H9 (cell line): ENCODE measurements at regions not wholly inside any gene's neighbourhood (a gene's known extent, or its start where the extent isn't known, plus 50 kb on each side); places are given as distances from the start of the nearest gene placed in this dataset.

Experiments used
- DNase-seq: peaks from one replicate; pipeline ENCODE4 v3.0.0-alpha.2; 2017
- H2AFZ ChIP-seq: one replicate; pipeline ENCODE4 v1.6.1; 2013; ENCODE audit warnings: mild to moderate bottlenecking, low read length, control low read depth, moderate library complexity
- H2AK5ac ChIP-seq: 2 replicates; pipeline ENCODE4 v1.6.1; 2013; ENCODE audit warnings: low read length, control low read depth, mixed read lengths; ENCODE audit not compliant: insufficient read length
- H2BK120ac ChIP-seq: one replicate; pipeline ENCODE4 v1.6.1; 2013; ENCODE audit warnings: low read depth, mild to moderate bottlenecking, low read length, control low read depth, inconsistent platforms; ENCODE audit not compliant: poor library complexity, severe bottlenecking
- H2BK12ac ChIP-seq: 2 replicates; pipeline ENCODE4 v1.6.1; 2013; ENCODE audit warnings: low read length, control low read depth, mixed read lengths, low read depth; ENCODE audit not compliant: insufficient read length
- H2BK15ac ChIP-seq: 2 replicates; pipeline ENCODE4 v1.6.1; 2013; ENCODE audit warnings: low read depth, low read length, control low read depth
- H2BK20ac ChIP-seq: one replicate; pipeline ENCODE4 v1.6.1; 2013; ENCODE audit warnings: low read depth, mild to moderate bottlenecking, low read length, control low read depth, inconsistent platforms; ENCODE audit not compliant: poor library complexity, severe bottlenecking
- H2BK5ac ChIP-seq: 2 replicates; pipeline ENCODE4 v1.6.1; 2013; ENCODE audit warnings: low read length, control low read depth, mixed read lengths; ENCODE audit not compliant: insufficient read length
- H3K14ac ChIP-seq: 2 replicates; pipeline ENCODE4 v1.6.1; 2013; ENCODE audit warnings: low read length, control low read depth; ENCODE audit not compliant: insufficient read depth
- H3K18ac ChIP-seq: 2 replicates; pipeline ENCODE4 v1.6.1; 2013; ENCODE audit warnings: low read depth, mild to moderate bottlenecking, mixed read lengths, low read length, control low read depth; ENCODE audit not compliant: insufficient read length
- H3K23ac ChIP-seq: 2 replicates; pipeline ENCODE4 v1.6.1; 2013; ENCODE audit warnings: low read length, control low read depth, mixed read lengths, low read depth; ENCODE audit not compliant: insufficient read length
- H3K23me2 ChIP-seq: 2 replicates; pipeline ENCODE4 v1.6.1; 2013; ENCODE audit warnings: low read depth, mild to moderate bottlenecking, mixed read lengths, low read length, control low read depth; ENCODE audit not compliant: insufficient read length, poor library complexity, severe bottlenecking
- H3K27ac ChIP-seq: 2 replicates; pipeline ENCODE4 v1.5.1; 2013; ENCODE audit warnings: low read length, control low read depth, mixed read lengths, low read depth; ENCODE audit not compliant: insufficient read length
- H3K27me3 ChIP-seq: 2 replicates; pipeline ENCODE4 v1.6.1; 2013; ENCODE audit warnings: low read length, control low read depth, inconsistent platforms; ENCODE audit not compliant: insufficient read depth
- H3K4ac ChIP-seq: 2 replicates; pipeline ENCODE4 v1.6.1; 2013; ENCODE audit warnings: low read depth, mild to moderate bottlenecking, control low read depth, inconsistent platforms, low read length, moderate library complexity
- H3K4me1 ChIP-seq: 2 replicates; pipeline ENCODE4 v1.6.1; 2013; ENCODE audit warnings: low read length, control low read depth, inconsistent platforms; ENCODE audit not compliant: insufficient read depth
- H3K4me2 ChIP-seq: 2 replicates; pipeline ENCODE4 v1.6.1; 2013; ENCODE audit warnings: low read length, control low read depth, mixed read lengths; ENCODE audit not compliant: insufficient read length, insufficient read depth
- H3K56ac ChIP-seq: 2 replicates; pipeline ENCODE4 v1.6.1; 2013; ENCODE audit warnings: low read depth, mild to moderate bottlenecking, mixed read lengths, low read length, control low read depth; ENCODE audit not compliant: insufficient read length
- H3K79me1 ChIP-seq: 2 replicates; pipeline ENCODE4 v1.6.1; 2013; ENCODE audit warnings: low read depth, mild to moderate bottlenecking, moderate library complexity, low read length, control low read depth, inconsistent platforms; ENCODE audit not compliant: insufficient read depth, poor library complexity, severe bottlenecking
- H3K79me2 ChIP-seq: 2 replicates; pipeline ENCODE4 v1.6.1; 2013; ENCODE audit warnings: low read length, control low read depth, inconsistent platforms; ENCODE audit not compliant: insufficient read depth
- H3K9ac ChIP-seq: 2 replicates; pipeline ENCODE4 v1.6.1; 2013; ENCODE audit warnings: low read length, control low read depth, mixed read lengths; ENCODE audit not compliant: insufficient read length; ENCODE audit errors: extremely low read depth
- H3K9me3 ChIP-seq: one replicate; pipeline ENCODE4 v1.6.1; 2013; ENCODE audit warnings: low read depth, low read length, inconsistent platforms; ENCODE audit not compliant: control insufficient read depth
- H3T11ph ChIP-seq: one replicate; pipeline ENCODE4 v1.6.1; 2013; ENCODE audit warnings: mild to moderate bottlenecking, low read length, control low read depth, inconsistent platforms
- H4K20me1 ChIP-seq: one replicate; pipeline ENCODE4 v1.6.1; 2013; ENCODE audit not compliant: control insufficient read depth, insufficient read length, insufficient read depth
- H4K5ac ChIP-seq: 2 replicates; pipeline ENCODE4 v1.6.1; 2013; ENCODE audit warnings: low read depth, mild to moderate bottlenecking, mixed read lengths, low read length, control low read depth; ENCODE audit not compliant: insufficient read length
- H4K8ac ChIP-seq: replicated peaks from 2 replicates; pipeline ENCODE4 v1.6.1; 2013; ENCODE audit warnings: low read length, control low read depth, mixed read lengths, low read depth; ENCODE audit not compliant: insufficient read length
- H4K91ac ChIP-seq: 2 replicates; pipeline ENCODE4 v1.6.1; 2013; ENCODE audit warnings: low read depth, mild to moderate bottlenecking, moderate library complexity, mixed read lengths, low read length, control low read depth; ENCODE audit not compliant: insufficient read length
- H3K27ac Mint-ChIP-seq, 3 experiments: 2 replicates in 2 of 3; 3 replicates in 1 of 3; pipeline ENCODE4 v1.8.0; 2020 to 2021; ENCODE audit warnings: mixed read lengths in 3 of 3, mild to moderate bottlenecking in 1 of 3, moderate library complexity in 1 of 3
- H3K27me3 Mint-ChIP-seq: 2 replicates; pipeline ENCODE4 v1.8.0; 2021; ENCODE audit warnings: low read depth, mild to moderate bottlenecking, moderate library complexity, mixed read lengths
- H3K36me3 Mint-ChIP-seq, 3 experiments: 2 replicates in 2 of 3; 3 replicates in 1 of 3; pipeline ENCODE4 v1.8.0; 2020 to 2021; ENCODE audit warnings: low read depth in 3 of 3, mixed read lengths in 3 of 3; ENCODE audit not compliant: insufficient read depth in 1 of 3
- H3K4me1 Mint-ChIP-seq, 2 experiments: 2 replicates each; pipeline ENCODE4 v1.8.0; 2020; ENCODE audit warnings: mixed read lengths in 2 of 2
- H3K4me3 Mint-ChIP-seq, 2 experiments: 2 replicates in 1 of 2; 3 replicates in 1 of 2; pipeline ENCODE4 v1.8.0; 2020 to 2021; ENCODE audit warnings: mild to moderate bottlenecking in 2 of 2, mixed read lengths in 2 of 2, moderate library complexity in 1 of 2
- H3K9me3 Mint-ChIP-seq, 2 experiments: 2 replicates in 1 of 2; 3 replicates in 1 of 2; pipeline ENCODE4 v1.8.0; 2020; ENCODE audit warnings: mild to moderate bottlenecking in 2 of 2, mixed read lengths in 2 of 2, moderate library complexity in 1 of 2
- CTCF ChIP-seq: fragments of 200-600 bp; sonication (generic); conservative IDR thresholded peaks from 3 replicates; pipeline ENCODE4 v1.8.0; 2021; ENCODE audit warnings: antibody characterized with exemption, mild to moderate bottlenecking
- WGBS: extraction: QIAGEN DNeasy Blood & Tissue Kit; methylation state at CpG from one replicate; pipeline ENCODE4 v1.1.7; 2013; ENCODE audit warnings: missing lambda C conversion rate, low lambda C conversion rate, mixed read lengths; ENCODE audit not compliant: insufficient read length; ENCODE audit errors: extremely low coverage; 5-methylcytosine and 5-hydroxymethylcytosine counted together

GRCh38 chr2:48247206-48247605 is 67.3 kb upstream of the FOXN2 start:
- H3K79me2 ChIP-seq: no peaks in the 10 kb centered on the region
- Mint-ChIP-seq H3K36me3 (peaks cover 0 to 3% (median 0%) of the 10 kb centered on the region in 3 experiments; a peak in 2 of 7 replicates), H3K27ac (no peak overlapping the region), H3K4me1 (peaks cover 10 to 12% of the 10 kb centered on the region in 2 experiments), H3K4me3 (no peak overlapping the region), H3K27me3 (no peaks in the 10 kb centered on the region), H3K9me3 (no peaks in the 10 kb centered on the region; a peak in 1 of 5 replicates)
- H3K18ac ChIP-seq: no peak overlapping the region
- no peak overlapping the region for H3K14ac ChIP-seq
- H2BK15ac ChIP-seq: no peak overlapping the region
- no peak overlapping the region for H2BK5ac ChIP-seq
- H3K27ac ChIP-seq: no peak overlapping the region
- no peak overlapping the region for H2BK120ac ChIP-seq
- no peak overlapping the region for H4K8ac ChIP-seq
- no peaks in the 10 kb centered on the region for H3K9me3 ChIP-seq
- no peaks in the 10 kb centered on the region for H3K23me2 ChIP-seq
- no peak overlapping the region for H3T11ph ChIP-seq
- H3K4me2 ChIP-seq: no peak overlapping the region
- no peak overlapping the region for H3K4ac ChIP-seq
- H3K9ac ChIP-seq: no peak overlapping the region
- WGBS: no CpG with 5 or more reads among the region's 5 CpGs
- H4K5ac ChIP-seq: no peak overlapping the region
- H3K27me3 ChIP-seq: no peaks in the 10 kb centered on the region
- DNase-seq: no peak
- H2BK12ac ChIP-seq: no peak overlapping the region
- no peak overlapping the region for H2BK20ac ChIP-seq
- H4K20me1 ChIP-seq: no peaks in the 10 kb centered on the region
- H3K56ac ChIP-seq: no peak overlapping the region
- TF ChIP-seq CTCF: no peak
- H3K23ac ChIP-seq: no peak overlapping the region
- H3K79me1 ChIP-seq: no peaks in the 10 kb centered on the region
- no peaks in the 10 kb centered on the region for H3K4me1 ChIP-seq
- no peak overlapping the region for H4K91ac ChIP-seq
- H2AK5ac ChIP-seq: no peak overlapping the region
- no peak overlapping the region for H2AFZ ChIP-seq
